Stimulated activated CD4-positive, alpha-beta T cell treated with anti-CD3 and anti-CD28 coated beads, Interleukin-2, amount 100 ng/mL, for 4 hours (primary cell): ENCODE measurements at regions not wholly inside any gene's neighbourhood (a gene's known extent, or its start where the extent isn't known, plus 50 kb on each side); places are given as distances from the start of the nearest gene placed in this dataset.
"Not testable (repeated sequence)": the region's sequence is repeated elsewhere in the genome, so short reads cannot be mapped to it uniquely, and the experiment has no call there.

ENCODE experiments used
- DNase-seq: peaks from one replicate; pipeline ENCODE4 v3.0.0-alpha.2; 2020; ENCODE audit warnings: low read depth

DNA sequence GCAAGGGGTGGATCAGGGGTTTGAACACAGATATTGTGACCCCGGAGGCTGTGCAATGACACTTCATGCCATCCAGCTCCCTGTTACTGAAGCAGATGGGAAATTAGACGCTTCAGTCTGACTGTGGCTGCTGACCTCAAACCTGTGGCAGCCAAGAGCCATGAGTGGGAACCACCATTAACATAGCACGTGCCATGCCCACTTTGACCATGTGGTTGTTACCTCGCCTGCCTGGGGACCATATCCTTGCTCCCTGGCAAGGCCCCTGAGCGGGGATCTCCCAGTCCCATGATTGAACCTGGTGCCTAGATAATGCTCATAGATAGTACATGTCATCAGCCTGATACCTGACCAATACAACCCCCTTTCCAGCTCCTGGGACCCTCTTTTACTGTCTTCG is 68.9 kb downstream of the CYP26B1 start:
- no peak for DNase-seq

DNA sequence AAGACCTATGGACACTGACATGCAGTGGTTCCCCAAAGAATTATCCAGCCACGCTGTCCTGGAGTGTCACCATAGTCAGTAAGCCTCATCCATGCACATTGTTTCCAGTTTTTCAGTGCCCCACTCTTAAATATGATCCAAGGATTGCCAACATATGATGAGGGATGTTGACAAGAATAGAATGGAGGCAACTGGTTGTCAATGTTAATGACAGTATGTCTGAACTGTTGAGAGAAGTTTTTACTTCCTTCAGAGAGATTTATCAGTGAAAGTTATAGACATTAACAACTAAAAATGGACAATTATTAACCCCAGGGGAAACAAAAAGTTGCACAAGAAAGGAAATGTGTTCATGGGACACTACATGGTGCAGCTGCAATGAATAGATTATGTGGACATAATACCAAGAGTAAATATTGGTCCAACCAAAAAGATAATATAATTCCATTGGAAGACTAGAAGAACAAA is 69.9 kb downstream of the CYP26B1 start:
- DNase-seq, result no peak

DNA sequence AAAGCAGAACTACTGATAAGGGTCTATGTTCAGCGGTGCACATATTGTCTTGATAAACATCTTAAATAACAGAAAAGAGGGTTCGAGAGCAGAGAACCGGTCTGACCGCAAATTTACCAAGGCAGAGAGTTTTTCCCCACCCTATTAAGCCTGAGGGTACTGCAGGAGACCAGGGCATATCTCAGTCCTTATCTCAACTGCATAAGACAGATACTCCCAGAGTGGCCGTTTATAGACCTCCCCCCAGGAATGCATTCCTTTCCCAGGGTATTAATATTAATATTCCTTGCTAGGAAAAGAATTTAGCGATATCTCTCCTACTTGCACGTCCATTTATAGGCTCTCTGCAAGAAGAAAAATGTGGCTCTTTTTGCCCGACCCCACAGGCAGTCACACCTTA is 74.3 kb downstream of the CYP26B1 start:
- not testable (repeated sequence) for DNase-seq

DNA sequence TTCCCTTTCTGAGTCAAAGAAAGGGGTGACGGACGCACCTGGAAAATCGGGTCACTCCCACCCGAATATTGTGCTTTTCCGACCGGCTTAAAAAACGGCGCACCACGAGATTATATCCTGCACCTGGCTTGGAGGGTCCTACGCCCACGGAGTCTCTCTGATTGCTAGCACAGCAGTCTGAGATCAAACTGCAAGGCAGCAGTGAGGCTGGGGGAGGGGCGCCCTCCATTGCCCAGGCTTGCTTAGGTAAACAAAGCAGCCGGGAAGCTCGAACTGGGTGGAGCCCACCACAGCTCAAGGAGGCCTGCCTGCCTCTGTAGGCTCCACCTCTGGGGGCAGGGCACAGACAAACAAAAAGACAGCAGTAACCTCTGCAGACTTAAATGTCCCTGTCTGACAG is 83.5 kb downstream of the CYP26B1 start:
- not testable (repeated sequence) for DNase-seq

- no peak for DNase-seq
Observed at GRCh38 chr2:72062336-72062735, 85.3 kb downstream of the CYP26B1 start.

GRCh38 chr2:72057308-72057707 is 90.4 kb downstream of the CYP26B1 start:
- no peak for DNase-seq

DNA sequence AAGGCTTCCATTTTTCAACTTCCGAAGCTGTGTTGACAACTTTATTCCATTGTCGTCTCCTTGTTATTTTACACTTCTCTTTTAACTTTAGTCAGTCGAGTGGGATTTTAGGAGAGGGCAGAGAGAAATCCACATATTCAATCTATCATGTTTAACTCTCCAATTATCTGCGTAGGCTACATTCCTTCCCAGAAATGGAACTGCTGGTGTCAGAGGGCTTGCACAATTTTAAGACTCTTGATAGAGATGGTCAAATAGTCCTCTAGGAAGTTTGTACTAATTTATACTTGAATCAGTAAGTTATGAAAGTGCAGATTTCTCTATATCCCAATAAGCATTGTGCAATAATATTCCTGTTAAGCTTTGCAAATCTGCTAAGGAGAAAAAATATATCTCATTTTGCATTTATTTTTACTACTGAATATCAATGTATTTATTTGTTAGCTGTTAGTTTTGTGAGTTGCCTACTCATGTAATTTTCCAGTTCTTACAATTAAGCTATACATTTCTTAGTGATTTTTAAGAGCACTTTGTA is 95.6 kb downstream of the CYP26B1 start:
- DNase-seq, result no peak

DNA sequence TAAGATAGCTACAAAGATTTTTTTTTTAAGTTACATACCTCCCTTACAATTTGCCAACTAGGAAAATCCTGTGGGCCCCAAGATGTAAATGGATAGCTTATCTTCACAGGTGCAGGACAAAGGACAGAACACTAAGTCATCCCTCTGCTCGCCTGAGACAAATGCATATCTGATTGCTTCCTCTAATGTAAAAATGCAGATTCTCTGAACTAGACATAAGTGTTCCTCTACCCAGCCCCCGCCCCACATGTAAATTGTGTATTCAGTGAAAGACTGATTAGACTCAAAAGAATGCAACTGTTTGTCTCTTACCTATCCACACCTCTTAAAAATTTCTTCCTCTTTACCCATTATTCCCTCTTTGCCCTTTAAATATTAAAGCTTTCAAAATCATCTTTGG is 96.5 kb downstream of the CYP26B1 start:
- no peak for DNase-seq

- DNase-seq, result no peak
Observed at GRCh38 chr2:72050734-72051133, 96.9 kb downstream of the CYP26B1 start.

DNA sequence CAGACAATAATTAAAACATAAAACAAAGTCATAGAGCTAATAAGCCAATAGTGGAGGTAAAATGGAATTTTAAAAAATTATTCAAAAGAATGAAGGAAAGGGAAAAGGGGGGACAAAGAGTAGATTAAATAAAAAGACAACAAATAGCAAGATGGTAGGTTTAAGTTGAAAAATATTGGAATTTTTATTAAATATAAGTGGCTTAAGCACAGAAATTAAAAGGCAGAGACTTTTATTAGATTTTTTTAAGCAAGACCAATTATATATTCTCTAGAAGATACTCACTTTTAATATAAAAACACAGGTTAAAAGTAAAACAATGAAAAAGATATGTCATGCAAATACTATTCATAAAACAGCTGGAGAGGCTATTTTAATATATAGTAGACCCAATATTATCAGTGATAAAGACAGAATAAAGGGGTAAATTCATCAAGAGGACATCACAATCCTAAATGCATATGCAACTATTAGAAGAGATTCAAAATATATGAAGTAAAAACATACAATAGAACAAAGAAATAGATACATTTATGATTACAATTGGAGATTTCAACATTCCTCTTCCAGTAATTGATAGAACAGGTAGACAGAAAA is 98.7 kb downstream of the CYP26B1 start:
- DNase-seq, result no peak

- no peak for DNase-seq
Observed at GRCh38 chr2:72043985-72044384, 103.7 kb downstream of the CYP26B1 start.

DNA sequence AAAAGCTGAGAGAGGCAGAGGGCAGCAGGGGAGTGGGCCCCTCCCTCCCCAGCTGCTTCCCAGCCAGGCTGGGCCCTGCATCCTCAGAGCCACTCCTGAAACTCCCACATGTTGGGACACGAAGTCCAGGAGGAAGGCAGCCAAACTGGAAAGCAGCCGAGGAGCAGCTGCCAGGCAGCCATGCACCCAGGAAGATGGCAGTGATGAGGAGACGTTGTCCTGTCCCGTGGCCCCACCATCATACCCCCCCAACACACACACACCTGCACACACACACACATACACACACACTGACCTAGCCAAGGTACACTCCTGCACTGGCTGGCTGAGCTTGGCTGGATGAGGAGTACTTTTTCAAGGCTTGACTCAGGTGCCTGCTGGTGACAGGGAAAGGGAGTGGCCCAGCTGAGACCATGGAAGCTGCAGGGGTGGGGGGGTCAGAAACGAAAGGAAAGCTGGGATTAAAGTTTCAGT is 106.0 kb downstream of the CYP26B1 start:
- DNase-seq, result no peak

- no peak for DNase-seq
Observed at GRCh38 chr2:72040629-72041571, 106.8 kb downstream of the CYP26B1 start.

DNA sequence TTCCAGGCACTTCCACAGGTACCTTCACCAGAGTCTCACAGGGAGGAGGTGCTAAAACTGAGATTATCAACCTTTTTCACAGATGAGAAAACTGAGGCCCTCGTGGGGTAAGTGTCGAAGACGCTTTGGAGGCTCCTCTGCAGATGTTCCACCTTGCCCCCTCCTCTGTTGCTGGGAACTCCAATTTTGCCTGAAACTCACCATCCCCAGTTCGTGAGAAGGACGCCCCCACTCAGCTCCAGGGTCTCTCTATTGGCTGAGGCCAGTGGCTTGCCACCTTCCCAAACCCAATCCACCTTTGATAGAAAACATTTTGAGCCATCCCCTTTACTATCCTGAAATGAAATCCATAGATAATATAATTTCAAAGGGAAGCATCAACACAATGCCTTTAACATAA is 109.1 kb downstream of the CYP26B1 start:
- DNase-seq, result no peak

DNA sequence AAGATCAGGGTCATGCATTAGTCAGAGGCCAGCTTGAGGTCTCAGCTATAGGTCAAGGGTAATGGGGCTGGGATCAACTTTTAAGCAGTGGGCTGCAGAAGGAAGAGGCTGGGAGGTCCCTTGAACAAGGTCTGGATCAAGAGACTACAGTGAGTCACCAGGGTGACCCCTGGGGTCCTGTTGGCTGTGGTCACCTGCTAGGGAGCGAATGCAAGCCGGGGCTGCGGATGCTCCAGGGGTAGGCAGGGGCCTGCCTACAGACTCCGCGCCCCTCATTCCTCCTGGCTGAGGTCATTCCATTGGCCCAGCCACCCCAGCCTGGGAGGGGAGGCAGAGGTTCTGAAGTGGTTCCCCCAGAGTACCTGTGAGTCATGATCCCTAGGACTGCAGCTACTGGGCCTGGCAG is 110.4 kb downstream of the CYP26B1 start:
- no peak for DNase-seq

- no peak for DNase-seq
Observed at GRCh38 chr2:72036595-72036994, 111.1 kb downstream of the CYP26B1 start.

DNA sequence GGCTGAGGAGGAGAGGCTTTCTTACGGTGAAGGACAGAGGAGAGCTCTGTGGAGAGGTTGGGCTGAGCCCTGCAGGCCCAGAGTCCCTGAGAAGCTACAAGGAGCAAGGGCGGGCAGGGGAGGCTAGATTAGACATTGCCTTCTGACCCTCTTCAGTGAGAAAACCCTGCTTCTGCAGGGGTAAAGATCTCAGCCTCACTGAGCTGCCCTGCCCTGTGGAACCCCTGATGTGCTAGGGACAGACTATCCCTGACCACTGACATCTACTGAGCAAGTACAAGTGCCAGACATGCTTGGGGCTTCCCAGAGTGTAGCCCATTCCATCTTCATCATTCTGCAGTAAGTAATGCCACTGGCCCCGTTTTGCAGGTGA is 111.5 kb downstream of the CYP26B1 start:
- no peak for DNase-seq

GRCh38 chr2:72035518-72036172 is 112.0 kb downstream of the CYP26B1 start:
- DNase-seq, result no peak

- no peak for DNase-seq
Observed at GRCh38 chr2:72034353-72035095, 113.1 kb downstream of the CYP26B1 start.

GRCh38 chr2:72033636-72034035 is 114.0 kb downstream of the CYP26B1 start:
- DNase-seq, result no peak

DNA sequence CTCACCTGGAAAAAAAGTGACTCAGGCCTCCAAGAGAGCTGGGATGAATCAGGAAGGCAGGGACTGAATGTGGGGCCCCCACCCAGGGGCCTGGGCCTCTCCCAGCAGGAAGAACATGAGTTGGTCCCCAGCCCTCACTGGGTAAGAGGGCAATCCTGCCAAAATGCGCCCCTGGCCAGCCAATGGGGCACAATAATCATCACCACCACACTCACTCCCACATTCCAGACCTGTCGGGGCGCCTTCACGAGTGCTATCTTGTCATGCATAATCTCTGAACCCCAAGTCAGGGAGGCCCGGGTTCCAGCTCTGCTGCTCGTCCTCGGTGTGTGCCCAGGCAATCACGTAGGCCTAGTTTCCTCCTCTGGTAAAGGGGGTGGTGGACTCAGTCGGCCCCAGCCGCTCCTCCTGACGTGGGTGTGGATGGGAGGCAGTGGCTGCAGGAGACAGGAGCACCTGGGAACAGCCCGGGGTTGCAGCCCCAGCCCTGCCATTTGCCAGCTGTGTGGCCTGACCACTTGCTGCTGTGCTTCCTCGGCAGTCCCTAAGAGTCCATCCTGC is 115.1 kb downstream of the CYP26B1 start:
- DNase-seq, result no peak
